HG03432 (cell line): ENCODE measurements at regions not wholly inside any gene's neighbourhood (a gene's known extent, or its start where the extent isn't known, plus 50 kb on each side); places are given as distances from the start of the nearest gene placed in this dataset.

ENCODE experiments used
- ATAC-seq: cut with Tn5 transposase; IDR thresholded peaks from one replicate; pipeline ENCODE4 v1.9.1; 2021; ENCODE audit warnings: mild to moderate bottlenecking, moderate library complexity; ENCODE audit not compliant: unreplicated experiment

DNA sequence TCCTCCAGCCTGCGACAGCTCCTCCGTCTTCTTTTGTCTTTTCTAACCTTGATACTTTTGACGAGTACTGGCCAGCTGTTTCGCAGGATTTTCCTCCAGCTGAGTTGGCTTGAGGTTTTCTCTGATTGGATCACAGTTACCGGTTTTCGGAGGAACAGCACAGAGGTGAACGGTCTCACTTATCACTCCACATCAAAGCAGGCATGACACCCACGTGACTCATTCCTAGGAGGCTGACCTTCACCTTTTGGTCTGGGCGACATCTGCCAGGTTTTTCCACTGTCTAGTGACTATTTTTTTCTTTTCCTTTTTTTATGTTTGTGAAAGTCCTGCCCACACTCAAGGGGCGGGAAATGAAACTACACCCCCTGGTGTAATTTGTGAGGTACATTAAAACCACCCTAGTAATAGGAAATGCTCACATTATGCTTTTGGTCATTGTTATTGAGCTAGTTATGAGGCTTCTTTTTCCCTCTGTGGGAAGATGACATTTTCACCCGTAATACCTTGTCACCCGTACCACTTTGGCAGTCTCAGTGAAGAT, 319.2 kb downstream of the GADD45G start:
- no peak for ATAC-seq

- ATAC-seq = no peak
Observed at GRCh38 chr9:89924611-89925010, 319.8 kb downstream of the GADD45G start.

DNA sequence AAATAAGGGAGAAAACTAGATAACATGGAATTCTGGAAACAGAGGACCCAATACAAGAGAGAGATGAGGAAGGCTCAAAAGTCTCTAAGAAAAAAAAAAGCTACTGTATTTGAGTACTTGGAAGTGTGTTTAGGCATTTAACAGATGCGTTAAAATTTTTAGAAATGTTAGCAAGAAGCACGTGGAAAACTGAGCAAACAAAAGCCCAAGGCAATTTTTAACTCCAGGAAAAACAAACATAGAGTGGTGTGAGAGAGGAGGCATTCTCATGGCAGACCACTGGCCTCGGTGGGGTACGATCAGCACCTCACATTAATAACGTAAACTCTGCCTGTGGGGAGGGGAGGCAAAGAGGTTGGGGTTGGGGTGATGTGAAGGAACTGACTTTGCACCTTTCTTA, 321.4 kb downstream of the GADD45G start:
- ATAC-seq = no peak

- no peak for ATAC-seq
Observed at GRCh38 chr9:89926691-89927220, 321.9 kb downstream of the GADD45G start.

DNA sequence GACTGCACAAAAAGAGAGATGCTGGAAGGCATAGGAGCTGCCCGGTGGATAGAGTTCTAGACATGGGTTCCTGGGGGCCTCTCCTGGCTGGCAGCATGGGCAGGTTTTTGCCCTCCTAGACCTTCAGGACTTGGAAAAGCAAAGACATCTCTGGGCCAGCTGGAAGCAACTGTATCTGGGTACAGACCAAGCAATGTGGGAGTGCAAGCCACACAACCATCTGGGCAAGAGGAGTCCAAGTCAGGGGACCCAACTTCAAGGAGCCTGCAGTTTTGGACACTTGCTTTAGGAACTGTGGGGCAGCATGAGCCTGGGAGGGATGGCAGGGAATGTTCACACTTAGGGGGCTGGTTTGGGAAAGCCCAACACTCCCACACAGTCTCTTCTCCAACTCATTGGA, 323.3 kb downstream of the GADD45G start:
- ATAC-seq = no peak

DNA sequence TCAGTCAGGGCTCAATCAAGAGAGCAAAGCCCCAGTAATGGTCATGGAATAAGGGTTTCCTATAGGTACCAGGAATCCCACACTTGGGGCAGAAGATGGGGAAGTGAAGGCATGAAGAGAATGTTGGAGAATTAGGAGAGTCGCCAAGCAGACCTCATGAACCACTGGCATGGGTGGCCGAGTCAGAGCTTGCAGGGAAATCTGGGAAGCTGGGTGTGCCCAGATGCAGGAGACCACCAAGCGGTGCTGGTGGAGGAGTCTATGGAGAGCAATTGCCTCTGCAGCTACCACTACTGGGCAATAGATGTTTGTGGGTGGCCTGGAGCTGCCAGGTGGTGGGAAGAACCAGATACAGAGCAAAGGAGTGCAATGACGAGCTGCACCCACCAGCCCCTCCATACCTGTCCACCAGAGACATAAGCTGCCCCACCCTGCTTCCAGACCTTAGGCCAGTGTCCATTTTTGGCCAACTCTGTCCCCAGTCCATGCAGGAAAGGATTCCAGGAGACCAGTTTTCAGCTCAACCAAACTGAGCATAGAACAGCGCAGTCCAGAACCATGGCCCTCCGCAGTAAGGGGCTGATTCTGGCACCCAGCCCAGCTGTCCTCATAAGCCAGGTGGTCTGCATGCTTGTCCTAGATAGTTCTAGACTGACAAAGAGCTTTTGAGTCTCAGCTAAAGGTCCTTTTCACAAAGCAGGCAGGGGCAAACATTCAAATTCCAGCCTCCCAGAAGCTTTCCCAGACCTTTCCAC, 323.9 kb downstream of the GADD45G start:
- ATAC-seq = no peak

DNA sequence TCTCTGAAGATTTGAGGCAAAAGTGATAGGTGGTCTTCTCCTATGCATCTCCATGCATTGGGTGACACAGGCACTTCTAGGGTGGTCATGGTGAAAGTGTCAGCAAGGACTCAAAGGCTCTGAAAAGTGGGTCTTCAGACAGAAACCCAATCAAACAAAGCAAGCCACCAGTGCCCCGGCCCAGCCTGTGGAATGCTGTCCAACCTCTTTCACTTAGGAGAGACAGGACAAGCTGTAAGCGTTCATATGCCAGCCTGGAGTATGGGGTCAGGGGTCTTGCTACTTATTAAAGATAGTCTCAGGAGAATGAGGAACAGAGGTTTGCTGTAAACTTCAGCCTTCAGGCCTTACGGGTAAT, 324.5 kb downstream of the GADD45G start:
- ATAC-seq = no peak

DNA sequence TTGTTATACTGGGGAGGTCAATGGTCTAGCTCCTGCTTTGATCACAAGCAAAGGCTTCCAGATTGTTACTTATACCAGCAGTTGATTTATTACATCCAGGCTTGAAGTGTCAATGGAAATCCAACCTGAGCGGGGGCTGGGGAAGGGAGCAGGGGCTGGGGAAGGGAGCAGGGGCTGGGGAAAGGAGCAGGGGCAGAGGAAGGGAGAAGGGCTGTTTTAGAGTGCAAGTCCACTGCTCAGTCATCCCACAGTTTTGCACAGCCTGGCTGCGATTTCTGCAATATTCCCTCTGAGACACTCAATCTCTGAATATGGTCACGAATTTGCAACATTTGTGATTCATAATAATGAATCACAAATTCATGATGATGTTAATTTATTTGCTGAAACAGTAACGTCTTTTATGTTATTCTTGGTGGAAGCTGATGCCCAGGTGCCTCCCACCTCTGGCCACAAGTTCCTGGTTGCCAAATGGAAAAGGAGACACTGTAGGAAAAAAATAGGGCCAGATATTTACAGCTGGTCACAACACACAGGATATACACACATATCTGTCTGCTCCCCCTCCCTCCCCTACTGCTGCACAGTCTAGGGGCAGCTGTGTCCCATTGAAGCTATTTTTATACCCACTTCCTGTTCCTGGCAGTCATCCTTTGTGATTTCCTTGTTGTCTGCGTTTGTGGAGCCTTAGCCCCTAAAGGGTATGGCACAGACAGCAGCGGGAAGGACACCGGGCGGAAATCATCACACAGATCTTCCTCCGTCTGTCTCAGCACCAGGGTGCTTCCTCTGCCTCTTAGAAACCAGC, 325.1 kb downstream of the GADD45G start:
- ATAC-seq = no peak

- ATAC-seq = no peak
Observed at GRCh38 chr9:89933578-89933977, 328.8 kb downstream of the GADD45G start.

GRCh38 chr9:89935115-89935514, 330.3 kb downstream of the GADD45G start:
- no peak for ATAC-seq

DNA sequence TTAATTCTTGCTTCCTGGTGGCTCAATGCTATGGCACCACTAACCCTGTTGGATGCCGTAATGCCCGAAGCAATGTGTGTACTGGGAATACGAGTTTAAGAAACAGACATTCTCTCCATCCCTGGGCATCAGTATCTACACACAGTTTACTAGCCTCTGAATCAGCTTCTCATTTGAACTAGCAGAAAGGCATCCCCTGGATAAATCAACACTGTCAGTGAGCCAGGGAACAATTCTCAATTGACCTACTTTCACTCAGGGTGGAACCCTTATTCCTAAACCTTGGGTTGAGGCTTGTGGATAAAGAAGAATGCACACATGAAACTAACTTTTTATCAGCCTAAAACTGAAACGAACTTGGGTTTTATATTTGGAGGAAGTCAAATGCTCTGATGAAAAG, 331.0 kb downstream of the GADD45G start:
- ATAC-seq = no peak

GRCh38 chr9:89937051-89937450, 332.2 kb downstream of the GADD45G start:
- no peak for ATAC-seq

- no peak for ATAC-seq
Observed at GRCh38 chr9:89939181-89939580, 334.4 kb downstream of the GADD45G start.

DNA sequence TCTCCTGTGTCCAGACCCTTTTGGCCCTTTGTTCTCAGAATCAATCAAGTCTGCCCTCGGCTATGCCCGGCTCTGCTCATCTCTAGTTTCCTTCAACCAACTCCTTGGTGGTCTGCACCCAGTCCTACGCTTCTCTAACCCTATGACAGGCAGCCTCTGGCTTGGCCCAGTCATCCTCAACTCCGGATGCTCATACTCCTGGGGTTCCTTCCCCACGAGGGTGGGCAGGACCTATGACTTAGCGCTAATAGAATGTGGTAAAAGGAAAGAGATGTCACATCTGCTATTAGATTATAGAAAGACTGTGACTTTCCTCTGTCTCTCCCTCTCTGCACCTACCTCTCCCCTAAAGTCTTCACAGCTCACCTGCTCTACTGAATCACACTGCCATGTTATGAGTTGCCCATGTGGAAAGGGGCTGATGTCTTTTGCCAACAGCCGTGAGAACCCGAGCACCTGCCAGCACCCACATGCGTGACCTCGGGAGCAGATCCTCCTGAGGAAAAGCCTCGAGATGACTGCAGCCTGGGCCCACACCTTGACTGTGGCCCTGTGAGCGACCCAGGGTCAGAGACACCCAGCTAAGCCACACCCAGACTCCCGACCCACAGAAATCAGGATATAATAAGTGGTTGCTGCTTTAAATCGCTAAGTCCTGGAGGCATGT, 334.9 kb downstream of the GADD45G start:
- no peak for ATAC-seq

DNA sequence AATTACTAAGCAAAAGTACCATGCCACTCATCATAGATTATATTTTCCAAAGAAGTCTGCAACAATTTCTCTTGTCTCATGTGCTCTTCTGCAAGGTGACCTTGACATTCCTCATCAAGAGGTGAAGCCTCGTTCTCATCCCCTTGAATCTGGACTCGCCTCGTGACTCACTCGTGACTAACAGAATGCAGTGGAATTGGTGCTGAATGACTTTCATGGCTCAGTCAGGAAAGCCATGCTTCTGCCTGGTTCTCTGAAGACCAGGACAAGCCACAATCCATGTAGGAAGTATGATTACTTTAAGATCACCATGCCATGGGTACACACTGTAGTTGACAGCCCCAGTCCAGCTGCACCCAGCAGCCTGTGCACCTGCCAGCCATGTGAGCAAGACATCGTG, 335.8 kb downstream of the GADD45G start:
- ATAC-seq = no peak

GRCh38 chr9:89941875-89942274, 337.1 kb downstream of the GADD45G start:
- no peak for ATAC-seq

DNA sequence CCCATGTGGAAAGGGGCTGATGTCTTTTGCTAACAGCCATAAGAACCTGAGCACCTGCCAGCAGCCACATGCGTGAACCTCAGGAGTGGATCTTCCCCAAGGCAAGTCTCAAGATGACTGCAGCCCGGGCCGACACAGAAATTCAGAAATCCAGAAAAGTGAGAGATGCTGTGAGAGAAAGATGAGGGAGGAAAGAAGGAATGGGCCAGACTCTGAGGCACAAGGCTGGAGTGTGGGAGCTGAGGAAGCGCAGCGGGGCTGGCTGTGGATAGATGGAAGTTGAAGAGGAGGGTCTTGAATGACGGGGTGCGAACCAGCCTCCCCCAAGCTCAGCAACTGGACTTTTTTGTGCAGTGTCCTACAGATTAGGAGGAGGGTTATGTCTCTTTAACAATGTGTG, 337.8 kb downstream of the GADD45G start:
- ATAC-seq = no peak

GRCh38 chr9:89943309-89943708, 338.5 kb downstream of the GADD45G start:
- no peak for ATAC-seq

DNA sequence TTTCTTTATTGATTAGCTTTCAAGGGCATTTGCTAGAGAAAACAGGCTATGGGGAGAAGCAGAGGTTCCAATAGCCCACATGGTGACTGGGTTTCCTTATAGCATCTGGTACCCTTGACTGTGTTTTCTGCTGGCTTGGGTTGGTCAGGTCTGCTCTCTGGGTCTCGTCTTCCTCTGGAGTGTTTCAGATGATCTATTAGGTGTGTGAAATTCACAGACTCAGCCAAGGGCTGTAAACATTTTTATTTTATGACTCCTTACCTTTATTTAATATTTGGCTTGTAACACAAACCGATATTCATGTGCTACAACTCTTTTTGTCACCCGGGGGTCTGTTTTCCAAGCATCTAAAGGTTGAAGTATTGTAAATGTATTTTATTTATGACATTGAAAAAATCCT, 338.9 kb downstream of the GADD45G start:
- no peak for ATAC-seq

DNA sequence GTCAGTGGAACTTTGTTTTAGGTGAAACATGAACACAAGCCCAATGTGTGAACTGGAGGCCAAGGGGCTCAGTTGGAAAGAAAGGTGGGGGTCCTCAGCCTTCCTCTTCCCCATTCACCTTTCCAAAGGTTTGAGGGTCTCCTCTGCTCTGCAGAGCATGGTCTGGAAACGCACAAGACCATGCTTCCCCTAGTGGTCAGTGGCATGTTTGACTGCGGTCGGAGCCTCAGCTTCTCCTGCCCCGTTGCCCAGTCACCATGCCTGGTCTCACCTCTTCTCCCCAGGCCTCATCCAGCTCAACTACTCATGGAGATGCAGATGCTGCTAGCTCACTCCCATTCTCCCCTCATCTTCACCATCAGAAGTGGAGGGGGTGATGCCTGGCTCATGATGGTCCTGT, 340.3 kb downstream of the GADD45G start:
- ATAC-seq = no peak

- no peak for ATAC-seq
Observed at GRCh38 chr9:89946741-89947140, 341.9 kb downstream of the GADD45G start.
